ENCODE measurements at regions not wholly inside any gene's neighbourhood (a gene's known extent, or its start where the extent isn't known, plus 50 kb on each side); places are given as distances from the start of the nearest gene placed in this dataset.

GRCh38 chr16:47806309-47806847 lies 345.2 kb downstream of the PHKB start:
- Histone ChIP-seq H3K4me1 (no peaks in the 10 kb centered on the region), H3K36me3 (replicated peaks in 1 of 2; ENCODE audit: insufficient read depth in 1 of 2, low read depth in 2 of 2) (no peaks in the 10 kb centered on the region), H3K9me3 (no peaks in the 10 kb centered on the region), H3K4me3 (no peak overlapping the region), H3K27me3 (no peaks in the 10 kb centered on the region), H3K27ac (no peak overlapping the region)
- 73 to 82% methylated on average over 10 of the region's 10 CpGs for WGBS, 2 donors
- DNase-seq, result no peak
- TF ChIP-seq POLR2A (IDR thresholded peaks at IDR 0.05) (no peak), CTCF (IDR thresholded peaks at IDR 0.05) (no peak)
- ATAC-seq, result no peak
- intact Hi-C loops (cut with DNase I), result no loop called here

DNA sequence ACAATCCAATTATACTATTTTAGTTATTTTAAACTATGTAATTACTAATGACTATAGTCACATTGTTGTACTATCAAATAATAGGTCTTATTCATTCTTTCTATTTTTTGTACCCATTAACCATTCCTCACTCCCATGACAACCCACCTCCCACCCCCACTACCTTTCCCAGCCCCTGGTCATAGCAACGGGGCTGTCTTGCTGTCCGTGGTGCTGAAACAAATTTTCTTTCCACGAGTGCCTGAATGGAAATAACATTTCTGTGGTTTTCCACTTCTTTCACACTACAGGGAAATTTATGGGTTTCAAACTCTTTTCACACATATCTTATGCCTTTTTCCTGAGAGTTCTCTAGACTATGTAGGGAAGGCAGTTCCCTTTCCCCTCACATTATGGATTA lies 326.6 kb downstream of the PHKB start:
- H3K4me3 ChIP-seq, result no peak overlapping the region
- intact Hi-C loops (cut with DNase I), result no loop called here
- H3K36me3 ChIP-seq (replicated peaks in 1 of 2; ENCODE audit: insufficient read depth in 1 of 2, low read depth in 2 of 2), result no peaks in the 10 kb centered on the region
- DNase-seq (no peak), ATAC-seq (no peak)
- H3K4me1 ChIP-seq, result no peaks in the 10 kb centered on the region
- WGBS, 2 donors, result 11 to 21% methylated on average over 3 of the region's 3 CpGs
- no peaks in the 10 kb centered on the region for H3K27me3 ChIP-seq
- TF ChIP-seq CTCF (IDR thresholded peaks at IDR 0.05) (no peak), POLR2A (IDR thresholded peaks at IDR 0.05) (no peak)
- H3K27ac ChIP-seq, result no peak overlapping the region
- peaks cover 0 to 11% (median 0%) of the 10 kb centered on the region in 3 donors for H3K9me3 ChIP-seq

DNA sequence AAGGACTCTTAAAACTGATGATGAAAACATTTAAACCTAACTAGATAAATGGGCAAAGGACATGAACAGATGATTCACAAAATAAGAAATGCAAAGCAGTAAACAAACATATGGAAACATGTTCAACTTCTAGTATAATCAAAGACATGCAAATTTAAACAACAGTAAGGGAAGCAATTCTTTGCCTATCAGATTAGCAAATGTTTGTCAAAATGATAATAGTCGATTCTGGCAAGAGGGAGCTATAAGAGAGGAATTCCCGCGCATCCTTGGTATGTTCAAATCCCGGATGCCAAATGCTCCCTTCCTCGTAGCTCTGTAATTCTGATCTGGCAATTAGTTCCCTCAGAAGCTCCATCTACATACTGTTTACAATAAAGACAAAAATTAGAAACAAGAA lies 320.5 kb downstream of the PHKB start:
- H3K27ac ChIP-seq, result no peak overlapping the region
- H3K4me3 ChIP-seq, result no peak overlapping the region
- no peaks in the 10 kb centered on the region for H3K27me3 ChIP-seq
- ATAC-seq (no peak), DNase-seq (no peak)
- intact Hi-C loops (cut with DNase I), result no loop called here
- TF ChIP-seq POLR2A (IDR thresholded peaks at IDR 0.05) (no peak), CTCF (IDR thresholded peaks at IDR 0.05) (no peak)
- no peaks in the 10 kb centered on the region for H3K9me3 ChIP-seq
- H3K4me1 ChIP-seq, result no peaks in the 10 kb centered on the region
- WGBS, 2 donors, result 58 to 64% methylated on average over 5 of the region's 5 CpGs
- H3K36me3 ChIP-seq (replicated peaks in 1 of 2; ENCODE audit: insufficient read depth in 1 of 2, low read depth in 2 of 2), result no peaks in the 10 kb centered on the region

- intact Hi-C loops (cut with DNase I), result no loop called here
- DNase-seq (no peak), ATAC-seq (no peak)
- H3K4me1 ChIP-seq, result no peaks in the 10 kb centered on the region
- TF ChIP-seq CTCF (IDR thresholded peaks at IDR 0.05) (no peak), POLR2A (IDR thresholded peaks at IDR 0.05) (no peak)
- WGBS, 2 donors, result 64 to 68% methylated on average over 8 of the region's 8 CpGs
- no peaks in the 10 kb centered on the region for H3K36me3 ChIP-seq (replicated peaks in 1 of 2; ENCODE audit: insufficient read depth in 1 of 2, low read depth in 2 of 2)
- H3K27ac ChIP-seq, result no peak overlapping the region
- no peaks in the 10 kb centered on the region for H3K9me3 ChIP-seq
- H3K4me3 ChIP-seq, result no peak overlapping the region
- H3K27me3 ChIP-seq, result no peaks in the 10 kb centered on the region
Measured at GRCh38 chr16:47780213-47780875, 319.2 kb downstream of the PHKB start.

All from body of pancreas (tissue), 4 donors.